Sigmoid colon (tissue), 6 donors: ENCODE measurements at regions not wholly inside any gene's neighbourhood (a gene's known extent, or its start where the extent isn't known, plus 50 kb on each side); places are given as distances from the start of the nearest gene placed in this dataset.

Source experiments
- DNase-seq: peaks from one replicate; pipeline ENCODE4 v3.0.0-alpha.2; 2019
- H3K27ac ChIP-seq, 4 donors: fragments of 200-600 bp; sonication (generic); one replicate each; pipeline ENCODE4 v1.5.1; 2016 to 2019; ENCODE audit warnings: mild to moderate bottlenecking in 1 of 4
- H3K27me3 ChIP-seq, 3 donors: fragments of 200-600 bp; sonication (generic); one replicate each; pipeline ENCODE4 v1.5.1; 2019; ENCODE audit warnings: mild to moderate bottlenecking in 1 of 3
- H3K36me3 ChIP-seq, 4 donors: fragments of 200-600 bp; sonication (generic); one replicate each; pipeline ENCODE4 v1.5.1; 2016 to 2019
- H3K4me1 ChIP-seq, 4 donors: fragments of 200-600 bp; sonication (generic); one replicate each; pipeline ENCODE4 v1.5.1; 2017 to 2019
- H3K4me3 ChIP-seq, 4 donors: fragments of 200-600 bp; sonication (generic); one replicate each; pipeline ENCODE4 v1.5.1; 2017 to 2019; ENCODE audit warnings: mild to moderate bottlenecking in 2 of 4, moderate library complexity in 1 of 4
- H3K9me3 ChIP-seq, 4 donors: fragments of 200-600 bp in 3 of 4; sonication (generic) in 3 of 4; one replicate each; pipeline versions ENCODE4 v1.5.1 to v1.6.1; 2013 to 2019
- EP300 ChIP-seq, 4 donors: sonication (generic); formaldehyde crosslinking; IDR thresholded peaks; one replicate each; pipeline ENCODE4 v1.6.1; 2017; ENCODE audit warnings: antibody characterized with exemption in 4 of 4
- POLR2A ChIP-seq, 2 donors: fragments of 450-650 bp; IDR thresholded peaks; one replicate each; pipeline ENCODE4 v1.6.1; 2016; ENCODE audit warnings: antibody characterized with exemption in 2 of 2, mild to moderate bottlenecking in 2 of 2, moderate library complexity in 2 of 2
- POLR2AphosphoS5 ChIP-seq, 4 donors: sonication (generic); formaldehyde crosslinking; IDR thresholded peaks; one replicate each; pipeline ENCODE4 v1.6.1; 2017; ENCODE audit warnings: antibody characterized with exemption in 4 of 4
- WGBS, 2 donors: extraction: QIAGEN DNeasy Blood & Tissue Kit; methylation state at CpG; one replicate each; pipeline ENCODE4 v1.1.7; 2013; 5-methylcytosine and 5-hydroxymethylcytosine counted together
- intact Hi-C: fragments of 100-400 bp; cut with DNase I; formaldehyde crosslinking; loops from one replicate; pipeline ENCODE4 v1.15.1; 2023
- TF ChIP-seq, protein P1 (sequence below), 4 experiments: fragments of 450-650 bp in 3 of 4; fragments of 200-600 bp in 1 of 4; IDR thresholded peaks; one replicate each; pipeline ENCODE4 v1.5.1; 2016 to 2019; ENCODE audit warnings: antibody characterized with exemption in 4 of 4, mild to moderate bottlenecking in 3 of 4, moderate library complexity in 2 of 4
- donor health status: healthy with polysubstance abuse.
- donor health status: healthy.

GRCh38 chrX:40508560-40508959 lies 72.2 kb upstream of the ATP6AP2 start:
- Histone ChIP-seq H3K4me3 (no peak overlapping the region), H3K27ac (no peak overlapping the region), H3K9me3 (no peaks in the 10 kb centered on the region), H3K4me1 (no peaks in the 10 kb centered on the region), H3K36me3 (no peaks in the 10 kb centered on the region), H3K27me3 (no peaks in the 10 kb centered on the region)
- WGBS, 2 donors: 54 to 67% methylated on average over 8 of the region's 8 CpGs
- intact Hi-C loops: no loop called here
- no peak for TF ChIP-seq EP300 (IDR thresholded peaks at IDR 0.05)
- TF ChIP-seq, protein P1, sequence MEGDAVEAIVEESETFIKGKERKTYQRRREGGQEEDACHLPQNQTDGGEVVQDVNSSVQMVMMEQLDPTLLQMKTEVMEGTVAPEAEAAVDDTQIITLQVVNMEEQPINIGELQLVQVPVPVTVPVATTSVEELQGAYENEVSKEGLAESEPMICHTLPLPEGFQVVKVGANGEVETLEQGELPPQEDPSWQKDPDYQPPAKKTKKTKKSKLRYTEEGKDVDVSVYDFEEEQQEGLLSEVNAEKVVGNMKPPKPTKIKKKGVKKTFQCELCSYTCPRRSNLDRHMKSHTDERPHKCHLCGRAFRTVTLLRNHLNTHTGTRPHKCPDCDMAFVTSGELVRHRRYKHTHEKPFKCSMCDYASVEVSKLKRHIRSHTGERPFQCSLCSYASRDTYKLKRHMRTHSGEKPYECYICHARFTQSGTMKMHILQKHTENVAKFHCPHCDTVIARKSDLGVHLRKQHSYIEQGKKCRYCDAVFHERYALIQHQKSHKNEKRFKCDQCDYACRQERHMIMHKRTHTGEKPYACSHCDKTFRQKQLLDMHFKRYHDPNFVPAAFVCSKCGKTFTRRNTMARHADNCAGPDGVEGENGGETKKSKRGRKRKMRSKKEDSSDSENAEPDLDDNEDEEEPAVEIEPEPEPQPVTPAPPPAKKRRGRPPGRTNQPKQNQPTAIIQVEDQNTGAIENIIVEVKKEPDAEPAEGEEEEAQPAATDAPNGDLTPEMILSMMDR (IDR thresholded peaks at IDR 0.05): no peak
- no peak for TF ChIP-seq POLR2A (IDR thresholded peaks at IDR 0.05)
- TF ChIP-seq POLR2AphosphoS5 (IDR thresholded peaks at IDR 0.05): no peak
- DNase-seq: no peak

DNA sequence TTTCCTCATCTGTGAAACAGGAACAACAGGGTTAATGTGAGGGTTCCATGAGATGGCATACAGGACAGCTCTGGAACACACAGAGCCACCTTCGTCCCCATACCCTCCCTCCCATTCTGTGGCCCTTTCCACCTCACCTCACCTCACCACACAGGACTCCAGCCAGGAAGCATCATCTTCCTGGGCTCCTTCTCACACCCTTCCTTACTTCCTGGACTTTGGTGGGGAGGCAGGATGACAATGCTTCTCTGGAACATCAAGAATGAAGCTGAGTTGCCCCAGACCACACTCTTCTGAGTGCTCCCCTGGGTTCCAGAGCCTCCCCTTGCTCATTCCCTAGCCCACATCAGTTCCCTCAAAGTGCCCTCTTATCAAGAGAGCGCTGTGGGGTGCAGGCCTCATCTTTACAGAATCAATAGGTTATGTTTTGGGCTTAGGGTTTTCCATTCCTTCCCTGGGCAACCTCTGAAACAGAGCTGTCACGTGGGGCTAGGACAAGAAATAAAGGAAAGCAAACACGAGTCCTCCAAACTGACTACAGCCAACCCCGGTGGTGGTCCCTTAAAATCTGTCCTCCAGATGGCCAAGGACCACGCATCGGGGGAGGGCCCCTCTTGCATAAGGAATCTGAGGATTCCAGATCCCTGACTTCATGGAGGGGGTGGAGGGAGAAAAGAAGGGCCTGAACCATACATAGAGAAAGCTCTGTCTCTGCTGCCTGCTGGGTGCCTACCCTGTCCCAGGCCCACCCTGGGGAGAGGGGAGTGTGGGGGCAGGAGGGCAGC lies 74.4 kb upstream of the ATP6AP2 start:
- Histone ChIP-seq H3K4me1 (no peaks in the 10 kb centered on the region), H3K9me3 (no peaks in the 10 kb centered on the region), H3K27ac (no peak overlapping the region), H3K36me3 (no peaks in the 10 kb centered on the region), H3K27me3 (no peaks in the 10 kb centered on the region), H3K4me3 (no peak overlapping the region)
- DNase-seq: no peak
- intact Hi-C loops: no loop called here
- 85 to 87% methylated on average over 7 of the region's 7 CpGs for WGBS, 2 donors
- no peak for TF ChIP-seq POLR2A (IDR thresholded peaks at IDR 0.05)
- TF ChIP-seq POLR2AphosphoS5 (IDR thresholded peaks at IDR 0.05): no peak
- TF ChIP-seq EP300 (IDR thresholded peaks at IDR 0.05): no peak
- TF ChIP-seq, protein P1 (IDR thresholded peaks at IDR 0.05): no peak

DNA sequence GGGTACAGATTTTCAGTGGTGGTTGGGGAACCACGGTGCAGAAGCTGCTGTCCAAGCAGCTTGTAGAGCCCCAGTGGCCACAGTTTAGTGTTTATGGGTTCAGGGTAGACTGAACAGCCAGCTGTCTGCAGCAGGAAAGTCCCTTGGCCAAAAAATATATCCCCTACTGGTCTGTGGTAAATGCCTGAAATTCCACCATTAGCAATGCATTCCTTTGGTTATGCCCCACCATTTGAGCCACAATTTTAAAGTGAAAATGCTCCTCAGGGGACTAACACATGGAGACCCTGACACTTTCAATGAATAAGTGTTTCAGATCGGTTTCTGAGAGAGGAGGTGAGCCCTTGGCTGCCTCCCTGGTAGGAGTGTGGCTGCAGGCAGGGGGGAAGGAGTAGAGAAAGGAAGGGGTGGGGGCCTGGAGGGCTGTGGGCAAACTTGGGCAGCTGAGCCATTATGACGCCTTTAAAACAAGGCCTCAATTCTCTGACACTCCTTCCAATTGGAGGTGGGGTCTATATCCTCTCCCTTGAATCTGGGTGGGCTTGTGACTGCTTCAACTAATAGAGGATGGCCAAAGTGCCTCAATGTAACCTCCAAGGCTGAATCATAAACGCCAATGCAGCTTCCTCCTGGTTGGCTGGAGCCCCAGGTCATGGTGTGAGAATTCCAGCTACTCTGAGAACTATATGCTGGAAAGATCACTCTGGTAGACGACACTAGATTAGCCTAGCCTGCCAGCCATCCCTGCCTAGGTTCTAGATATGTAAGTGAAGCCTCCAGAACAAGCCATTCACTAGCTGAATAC lies 75.8 kb upstream of the ATP6AP2 start:
- Histone ChIP-seq H3K4me3 (no peak overlapping the region), H3K27me3 (no peaks in the 10 kb centered on the region), H3K9me3 (no peaks in the 10 kb centered on the region), H3K36me3 (no peaks in the 10 kb centered on the region), H3K4me1 (no peaks in the 10 kb centered on the region), H3K27ac (no peak overlapping the region)
- no peak for DNase-seq
- whole genome bisulfite sequencing, 2 donors: 68 to 76% methylated on average over 5 of the region's 5 CpGs
- intact Hi-C loops: no loop called here
- TF ChIP-seq POLR2AphosphoS5 (IDR thresholded peaks at IDR 0.05) (no peak), EP300 (IDR thresholded peaks at IDR 0.05) (no peak), POLR2A (IDR thresholded peaks at IDR 0.05) (no peak)
- TF ChIP-seq, protein P1 (IDR thresholded peaks at IDR 0.05): no peak

DNA sequence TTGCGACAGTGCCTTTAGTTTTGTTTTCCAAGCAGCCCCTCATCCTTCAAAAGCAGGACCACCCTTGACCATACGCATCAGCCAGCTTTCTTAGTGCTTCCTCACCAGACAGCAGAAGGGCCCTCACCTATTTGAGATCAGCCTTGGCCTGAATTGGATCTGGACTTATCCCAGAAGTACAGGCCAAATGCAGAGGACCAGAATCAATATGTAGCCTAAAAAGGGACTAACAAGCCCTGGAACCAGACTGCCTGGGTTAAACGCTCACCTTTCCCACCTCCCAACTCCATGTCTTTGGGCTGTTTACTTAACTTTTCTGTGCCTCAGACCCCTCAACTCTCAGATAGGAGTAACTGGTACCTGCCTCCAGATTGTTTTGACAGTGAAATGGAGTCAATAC lies 77.7 kb upstream of the ATP6AP2 start:
- 94% methylated on average over 3 of the region's 3 CpGs for WGBS, 2 donors
- TF ChIP-seq, protein P1 (IDR thresholded peaks at IDR 0.05): no peak
- TF ChIP-seq POLR2A (IDR thresholded peaks at IDR 0.05): no peak
- TF ChIP-seq EP300 (IDR thresholded peaks at IDR 0.05): no peak
- H3K27ac ChIP-seq: no peak overlapping the region
- no peaks in the 10 kb centered on the region for H3K27me3 ChIP-seq
- H3K9me3 ChIP-seq: no peaks in the 10 kb centered on the region
- H3K4me3 ChIP-seq: no peak overlapping the region
- H3K4me1 ChIP-seq: no peaks in the 10 kb centered on the region
- no peak for DNase-seq
- no peaks in the 10 kb centered on the region for H3K36me3 ChIP-seq
- intact Hi-C loops: no loop called here
